Ascending aorta (tissue), 2 donors: ENCODE measurements at regions not wholly inside any gene's neighbourhood (a gene's known extent, or its start where the extent isn't known, plus 50 kb on each side); places are given as distances from the start of the nearest gene placed in this dataset.

ENCODE experiments used
- DNase-seq, 2 donors: peaks; one replicate each; pipeline ENCODE4 v3.0.0-alpha.2; 2019; ENCODE audit warnings: low spot score in 2 of 2
- H3K27ac ChIP-seq, 2 donors: fragments of 200-600 bp; sonication (generic); one replicate each; pipeline ENCODE4 v1.5.1; 2016 to 2017; ENCODE audit warnings: mild to moderate bottlenecking in 1 of 2
- H3K27me3 ChIP-seq: fragments of 200-600 bp; sonication (generic); one replicate; pipeline ENCODE4 v1.5.1; 2017
- H3K36me3 ChIP-seq, 2 donors: fragments of 200-600 bp; sonication (generic); one replicate each; pipeline ENCODE4 v1.5.1; 2016
- H3K4me1 ChIP-seq, 2 donors: fragments of 200-600 bp; sonication (generic); one replicate each; pipeline ENCODE4 v1.5.1; 2016 to 2017; ENCODE audit warnings: mild to moderate bottlenecking in 1 of 2
- H3K4me3 ChIP-seq, 2 donors: fragments of 200-600 bp; sonication (generic); one replicate each; pipeline ENCODE4 v1.5.1; 2016 to 2017; ENCODE audit warnings: mild to moderate bottlenecking in 1 of 2
- H3K9me3 ChIP-seq, 2 donors: fragments of 200-600 bp; sonication (generic); one replicate each; pipeline ENCODE4 v1.5.1; 2016
- CTCF ChIP-seq, 3 experiments: fragments of 200-600 bp in 2 of 3; fragments of 450-650 bp in 1 of 3; sonication (generic) in 2 of 3; IDR thresholded peaks; one replicate each; pipeline ENCODE4 v1.5.1; 2016 to 2019; ENCODE audit warnings: antibody characterized with exemption in 3 of 3, mild to moderate bottlenecking in 1 of 3, moderate library complexity in 1 of 3
- intact Hi-C: fragments of 100-400 bp; cut with DNase I; formaldehyde crosslinking; loops from one replicate; pipeline ENCODE4 v1.15.1; 2023

- H3K9me3 ChIP-seq, result no peaks in the 10 kb centered on the region
- H3K36me3 ChIP-seq, result no peaks in the 10 kb centered on the region
- no peak for TF ChIP-seq CTCF (IDR thresholded peaks at IDR 0.05)
- intact Hi-C loops, result no loop called here
- H3K27me3 ChIP-seq, result no peaks in the 10 kb centered on the region
- no peak for DNase-seq
- no peaks in the 10 kb centered on the region for H3K4me1 ChIP-seq
- H3K4me3 ChIP-seq, result no peak overlapping the region
- H3K27ac ChIP-seq, result no peak overlapping the region
Observed at GRCh38 chr14:98184457-98184856, 1087.5 kb downstream of the BCL11B start.

GRCh38 chr14:98185036-98185435, 1087.0 kb downstream of the BCL11B start:
- H3K4me1 ChIP-seq, result no peaks in the 10 kb centered on the region
- no peak for TF ChIP-seq CTCF (IDR thresholded peaks at IDR 0.05)
- no peak overlapping the region for H3K27ac ChIP-seq
- intact Hi-C loops, result no loop called here
- no peak overlapping the region for H3K4me3 ChIP-seq
- DNase-seq, result no peak
- no peaks in the 10 kb centered on the region for H3K9me3 ChIP-seq
- no peaks in the 10 kb centered on the region for H3K36me3 ChIP-seq
- H3K27me3 ChIP-seq, result no peaks in the 10 kb centered on the region

- H3K4me3 ChIP-seq, result no peak overlapping the region
- no peaks in the 10 kb centered on the region for H3K4me1 ChIP-seq
- no peak for TF ChIP-seq CTCF (IDR thresholded peaks at IDR 0.05)
- H3K27ac ChIP-seq, result no peak overlapping the region
- no peaks in the 10 kb centered on the region for H3K36me3 ChIP-seq
- no peaks in the 10 kb centered on the region for H3K9me3 ChIP-seq
- H3K27me3 ChIP-seq, result no peaks in the 10 kb centered on the region
- no peak for DNase-seq
- intact Hi-C loops, result no loop called here
Observed at GRCh38 chr14:98186140-98186539, 1085.9 kb downstream of the BCL11B start.

GRCh38 chr14:98187281-98187680, 1084.7 kb downstream of the BCL11B start:
- Histone ChIP-seq H3K27ac (no peak overlapping the region), H3K27me3 (no peaks in the 10 kb centered on the region), H3K9me3 (no peaks in the 10 kb centered on the region), H3K4me3 (no peak overlapping the region), H3K36me3 (no peaks in the 10 kb centered on the region), H3K4me1 (no peaks in the 10 kb centered on the region)
- intact Hi-C loops, result no loop called here
- no peak for DNase-seq
- no peak for TF ChIP-seq CTCF (IDR thresholded peaks at IDR 0.05)

GRCh38 chr14:98189062-98189461, 1082.9 kb downstream of the BCL11B start:
- Histone ChIP-seq H3K36me3 (no peaks in the 10 kb centered on the region), H3K27ac (no peak overlapping the region), H3K9me3 (no peaks in the 10 kb centered on the region), H3K27me3 (no peaks in the 10 kb centered on the region), H3K4me3 (no peak overlapping the region), H3K4me1 (no peaks in the 10 kb centered on the region)
- TF ChIP-seq CTCF (IDR thresholded peaks at IDR 0.05), result no peak
- intact Hi-C loops, result no loop called here
- DNase-seq, result no peak

- no peak for DNase-seq
- no peaks in the 10 kb centered on the region for H3K27me3 ChIP-seq
- no peaks in the 10 kb centered on the region for H3K9me3 ChIP-seq
- no peak overlapping the region for H3K27ac ChIP-seq
- intact Hi-C loops, result no loop called here
- no peaks in the 10 kb centered on the region for H3K4me1 ChIP-seq
- no peak for TF ChIP-seq CTCF (IDR thresholded peaks at IDR 0.05)
- H3K4me3 ChIP-seq, result no peak overlapping the region
- no peaks in the 10 kb centered on the region for H3K36me3 ChIP-seq
Observed at GRCh38 chr14:98189511-98189910, 1082.5 kb downstream of the BCL11B start.
